ENCODE measurements at regions not wholly inside any gene's neighbourhood (a gene's known extent, or its start where the extent isn't known, plus 50 kb on each side); places are given as distances from the start of the nearest gene placed in this dataset.

DNA sequence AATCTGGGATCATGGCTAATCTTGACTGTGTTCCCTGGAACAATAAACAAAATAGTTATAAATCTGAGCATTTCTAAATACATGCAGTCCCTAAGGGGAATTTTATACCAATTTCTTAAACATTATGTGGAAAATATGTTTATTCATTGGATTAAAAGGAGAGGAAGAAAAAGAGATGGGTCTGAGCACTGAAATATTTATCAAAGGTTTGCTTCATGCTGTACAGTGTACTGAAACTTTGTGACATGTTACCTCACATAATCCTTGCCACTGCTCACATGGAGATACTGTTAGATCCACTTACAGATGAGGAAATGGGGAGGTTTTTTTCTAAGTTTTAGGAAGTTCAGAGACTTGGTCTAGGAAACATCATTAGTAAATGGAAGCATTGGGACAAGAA is 443.6 kb downstream of the SPRY1 start:
- no peak for DNase-seq (ENCODE audit: low read depth in 2 of 2)
- no peak overlapping the region for H3K4me3 ChIP-seq (replicated peaks in 1 of 2; ENCODE audit: low read depth in 2 of 2, low read length in 2 of 2)
- TF ChIP-seq, protein P1, sequence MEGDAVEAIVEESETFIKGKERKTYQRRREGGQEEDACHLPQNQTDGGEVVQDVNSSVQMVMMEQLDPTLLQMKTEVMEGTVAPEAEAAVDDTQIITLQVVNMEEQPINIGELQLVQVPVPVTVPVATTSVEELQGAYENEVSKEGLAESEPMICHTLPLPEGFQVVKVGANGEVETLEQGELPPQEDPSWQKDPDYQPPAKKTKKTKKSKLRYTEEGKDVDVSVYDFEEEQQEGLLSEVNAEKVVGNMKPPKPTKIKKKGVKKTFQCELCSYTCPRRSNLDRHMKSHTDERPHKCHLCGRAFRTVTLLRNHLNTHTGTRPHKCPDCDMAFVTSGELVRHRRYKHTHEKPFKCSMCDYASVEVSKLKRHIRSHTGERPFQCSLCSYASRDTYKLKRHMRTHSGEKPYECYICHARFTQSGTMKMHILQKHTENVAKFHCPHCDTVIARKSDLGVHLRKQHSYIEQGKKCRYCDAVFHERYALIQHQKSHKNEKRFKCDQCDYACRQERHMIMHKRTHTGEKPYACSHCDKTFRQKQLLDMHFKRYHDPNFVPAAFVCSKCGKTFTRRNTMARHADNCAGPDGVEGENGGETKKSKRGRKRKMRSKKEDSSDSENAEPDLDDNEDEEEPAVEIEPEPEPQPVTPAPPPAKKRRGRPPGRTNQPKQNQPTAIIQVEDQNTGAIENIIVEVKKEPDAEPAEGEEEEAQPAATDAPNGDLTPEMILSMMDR (IDR thresholded peaks at IDR 0.05; ENCODE audit: low read depth, low read length) = no peak

DNA sequence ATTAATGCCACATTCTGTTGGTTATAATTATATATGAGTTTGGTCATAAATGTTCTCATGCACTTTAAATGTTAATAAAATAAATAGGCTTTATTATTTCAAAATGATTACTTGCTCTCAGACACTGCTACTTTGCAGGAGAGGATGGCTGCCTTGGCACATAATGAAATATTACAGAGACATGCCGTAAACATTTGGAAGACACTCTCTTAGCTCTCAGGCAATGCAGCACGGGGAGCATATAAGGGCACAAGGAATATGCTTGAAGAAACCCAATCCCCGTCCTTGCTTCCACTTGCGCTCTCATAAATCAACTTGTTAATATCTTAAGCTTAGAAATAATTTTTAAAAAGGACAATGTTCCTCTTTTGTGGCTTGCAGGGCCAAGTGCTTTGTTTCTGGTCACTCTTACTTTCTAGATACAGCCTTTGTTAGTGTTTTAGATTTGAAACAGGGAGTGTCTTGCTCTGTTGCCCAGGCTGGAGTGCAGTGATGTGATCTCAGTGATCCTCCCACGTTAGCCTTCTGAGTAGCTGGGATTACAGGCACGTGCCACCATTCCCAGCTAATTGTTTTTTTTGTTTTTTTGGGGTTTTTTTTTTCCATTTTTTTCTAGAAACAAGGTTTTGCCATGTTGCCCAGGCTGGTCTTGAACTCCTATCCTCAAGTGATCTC is 445.0 kb downstream of the SPRY1 start:
- no peak for DNase-seq (ENCODE audit: low read depth in 2 of 2)
- H3K4me3 ChIP-seq (replicated peaks in 1 of 2; ENCODE audit: low read depth in 2 of 2, low read length in 2 of 2) = no peak overlapping the region
- TF ChIP-seq, protein P1 (IDR thresholded peaks at IDR 0.05; ENCODE audit: low read depth, low read length) = no peak

DNA sequence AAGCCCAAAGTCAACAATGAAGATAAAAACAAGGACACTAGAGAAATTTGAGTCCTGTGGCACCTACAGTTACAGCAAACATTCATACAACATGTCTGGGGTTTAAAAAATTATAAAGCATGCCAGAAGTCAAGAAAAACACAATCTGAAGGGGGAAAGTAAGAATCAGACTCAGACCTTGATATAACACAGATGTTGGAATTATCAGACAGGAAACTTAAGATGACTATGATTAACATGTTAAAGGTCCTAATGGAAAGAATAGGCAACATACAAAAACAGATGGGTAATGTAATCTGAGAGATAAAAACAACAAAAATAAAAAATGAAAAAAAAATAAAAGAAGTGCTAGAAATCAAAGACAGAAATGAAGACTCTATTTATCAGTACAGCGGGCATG is 446.5 kb downstream of the SPRY1 start:
- TF ChIP-seq, protein P1 (IDR thresholded peaks at IDR 0.05; ENCODE audit: low read depth, low read length) = no peak
- H3K4me3 ChIP-seq (replicated peaks in 1 of 2; ENCODE audit: low read depth in 2 of 2, low read length in 2 of 2) = no peak overlapping the region
- peak in 1 of 2 donors; percentile 33 for DNase-seq (ENCODE audit: low read depth in 2 of 2)

DNA sequence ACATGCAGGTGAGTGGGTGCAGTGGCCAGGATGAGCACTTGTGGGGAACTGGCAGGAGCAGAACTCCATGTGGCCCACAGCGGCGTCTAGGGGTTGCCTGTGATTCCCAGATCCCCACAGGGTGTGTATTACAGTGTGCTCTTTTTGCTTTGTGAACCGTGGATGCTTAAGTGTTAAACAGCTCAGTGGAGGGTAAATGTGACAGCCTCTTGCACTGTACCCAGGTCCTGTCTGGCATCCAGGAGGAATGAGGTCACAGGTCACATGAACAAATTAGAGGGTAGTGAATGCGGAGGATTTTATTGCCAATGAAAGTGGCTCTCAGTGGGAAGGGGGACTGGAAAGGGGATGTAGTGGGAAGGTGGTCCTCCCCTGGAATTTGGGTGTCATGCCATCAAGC is 447.8 kb downstream of the SPRY1 start:
- no peak overlapping the region for H3K4me3 ChIP-seq (replicated peaks in 1 of 2; ENCODE audit: low read depth in 2 of 2, low read length in 2 of 2)
- no peak for DNase-seq (ENCODE audit: low read depth in 2 of 2)
- TF ChIP-seq, protein P1 (IDR thresholded peaks at IDR 0.05; ENCODE audit: low read depth, low read length) = no peak

DNA sequence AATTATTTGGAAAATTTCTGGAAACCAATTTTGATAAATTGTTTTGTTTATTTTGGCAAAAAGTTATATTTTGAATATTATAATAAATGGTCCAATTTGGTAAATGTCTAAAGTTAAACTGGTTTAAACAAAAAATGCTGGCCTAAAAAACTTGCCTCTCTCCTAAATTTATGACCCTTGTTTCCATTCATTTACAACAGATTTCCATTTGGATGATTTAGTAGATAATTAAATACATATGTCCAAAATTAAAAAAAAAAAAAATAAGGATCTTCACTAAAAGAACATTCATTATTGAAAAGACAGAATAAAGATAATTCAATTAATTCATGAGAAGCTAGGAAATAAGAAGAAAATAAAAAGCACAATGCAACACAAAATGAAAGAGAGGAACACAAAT is 449.5 kb downstream of the SPRY1 start:
- no peak for DNase-seq (ENCODE audit: low read depth in 2 of 2)
- TF ChIP-seq, protein P1 (IDR thresholded peaks at IDR 0.05; ENCODE audit: low read depth, low read length) = no peak
- no peak overlapping the region for H3K4me3 ChIP-seq (replicated peaks in 1 of 2; ENCODE audit: low read depth in 2 of 2, low read length in 2 of 2)

DNA sequence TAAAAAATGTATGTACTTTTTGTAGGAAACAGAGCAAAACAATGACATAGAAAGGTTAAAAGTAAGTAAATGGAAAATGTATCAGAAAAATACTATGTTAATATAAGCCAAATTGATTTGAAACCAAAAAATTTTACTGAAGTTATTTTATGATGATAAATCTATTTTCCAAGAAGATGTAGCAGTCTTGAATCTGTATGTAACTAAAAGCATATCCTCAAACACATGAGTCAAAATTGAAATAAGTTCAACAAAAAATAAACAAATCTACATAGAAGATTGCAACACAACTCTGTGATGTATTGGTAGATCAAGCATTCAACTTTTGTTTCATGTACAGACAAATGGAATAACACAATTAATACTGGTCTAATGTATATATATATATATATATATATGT is 450.0 kb downstream of the SPRY1 start:
- DNase-seq (ENCODE audit: low read depth in 2 of 2) = no peak
- TF ChIP-seq, protein P1 (IDR thresholded peaks at IDR 0.05; ENCODE audit: low read depth, low read length) = no peak
- no peak overlapping the region for H3K4me3 ChIP-seq (replicated peaks in 1 of 2; ENCODE audit: low read depth in 2 of 2, low read length in 2 of 2)

DNA sequence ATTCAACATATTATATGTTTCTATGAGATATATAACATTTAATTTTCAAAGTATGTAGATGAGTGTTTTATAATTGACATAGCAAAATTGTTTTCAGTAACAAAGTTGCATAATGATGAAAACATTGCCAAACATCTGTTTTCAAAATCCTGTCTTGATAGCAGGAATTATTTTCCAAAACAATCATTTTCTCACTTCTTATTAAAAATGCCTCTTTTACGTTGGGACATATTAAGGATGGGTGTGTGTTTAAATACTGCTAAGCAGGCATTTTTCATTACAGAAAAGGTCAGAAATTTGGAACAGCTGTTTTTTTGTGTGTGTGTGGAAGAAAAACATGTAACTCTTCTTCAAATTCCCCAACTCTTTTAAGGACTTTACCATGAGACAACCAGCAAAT is 452.0 kb downstream of the SPRY1 start:
- TF ChIP-seq, protein P1 (IDR thresholded peaks at IDR 0.05; ENCODE audit: low read depth, low read length) = no peak
- peak in 1 of 2 donors; percentile 64 for DNase-seq (ENCODE audit: low read depth in 2 of 2)
- no peak overlapping the region for H3K4me3 ChIP-seq (replicated peaks in 1 of 2; ENCODE audit: low read depth in 2 of 2, low read length in 2 of 2)
